ENCODE measurements at regions not wholly inside any gene's neighbourhood (a gene's known extent, or its start where the extent isn't known, plus 50 kb on each side); places are given as distances from the start of the nearest gene placed in this dataset.

DNA sequence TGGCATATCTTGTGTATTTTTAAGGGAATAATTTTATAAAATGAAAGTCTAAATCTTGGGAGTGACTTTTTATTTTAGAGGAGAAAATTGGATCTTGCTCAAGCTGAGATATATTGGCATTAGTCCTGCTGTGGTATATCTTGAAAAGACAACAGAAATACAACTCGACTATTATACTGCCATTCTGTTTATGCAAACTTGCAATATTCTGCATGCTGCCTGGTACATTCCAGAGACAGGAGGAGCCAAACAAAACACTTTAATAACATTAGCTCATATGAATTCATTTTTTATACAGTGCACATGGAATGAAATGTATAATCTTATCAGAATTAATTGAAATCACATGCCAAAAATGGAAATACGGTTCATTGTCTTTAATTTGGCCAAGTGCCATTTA lies 176.0 kb upstream of the NRIP1 start:
- TF ChIP-seq, protein P1, sequence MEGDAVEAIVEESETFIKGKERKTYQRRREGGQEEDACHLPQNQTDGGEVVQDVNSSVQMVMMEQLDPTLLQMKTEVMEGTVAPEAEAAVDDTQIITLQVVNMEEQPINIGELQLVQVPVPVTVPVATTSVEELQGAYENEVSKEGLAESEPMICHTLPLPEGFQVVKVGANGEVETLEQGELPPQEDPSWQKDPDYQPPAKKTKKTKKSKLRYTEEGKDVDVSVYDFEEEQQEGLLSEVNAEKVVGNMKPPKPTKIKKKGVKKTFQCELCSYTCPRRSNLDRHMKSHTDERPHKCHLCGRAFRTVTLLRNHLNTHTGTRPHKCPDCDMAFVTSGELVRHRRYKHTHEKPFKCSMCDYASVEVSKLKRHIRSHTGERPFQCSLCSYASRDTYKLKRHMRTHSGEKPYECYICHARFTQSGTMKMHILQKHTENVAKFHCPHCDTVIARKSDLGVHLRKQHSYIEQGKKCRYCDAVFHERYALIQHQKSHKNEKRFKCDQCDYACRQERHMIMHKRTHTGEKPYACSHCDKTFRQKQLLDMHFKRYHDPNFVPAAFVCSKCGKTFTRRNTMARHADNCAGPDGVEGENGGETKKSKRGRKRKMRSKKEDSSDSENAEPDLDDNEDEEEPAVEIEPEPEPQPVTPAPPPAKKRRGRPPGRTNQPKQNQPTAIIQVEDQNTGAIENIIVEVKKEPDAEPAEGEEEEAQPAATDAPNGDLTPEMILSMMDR (IDR thresholded peaks at IDR 0.05) = no peak
- TF ChIP-seq EZH2phosphoT487 (IDR thresholded peaks at IDR 0.05) (no peak), EZH2 (IDR thresholded peaks at IDR 0.05) (no peak)

Measured in neural progenitor cell (in vitro differentiated cells).